HG02678 (cell line): ENCODE measurements at regions not wholly inside any gene's neighbourhood (a gene's known extent, or its start where the extent isn't known, plus 50 kb on each side); places are given as distances from the start of the nearest gene placed in this dataset.
"Not testable (repeated sequence)": the region's sequence is repeated elsewhere in the genome, so short reads cannot be mapped to it uniquely, and the experiment has no call there.

ENCODE experiments used
- ATAC-seq: cut with Tn5 transposase; IDR thresholded peaks from one replicate; pipeline ENCODE4 v1.9.1; 2021; ENCODE audit warnings: mild to moderate bottlenecking, moderate library complexity; ENCODE audit not compliant: unreplicated experiment

GRCh38 chr18:5024741-5025140 lies 172.3 kb downstream of the AKAIN1 start:
- no peak for ATAC-seq

GRCh38 chr18:5021558-5021957 lies 175.5 kb downstream of the AKAIN1 start:
- no peak for ATAC-seq

- no peak for ATAC-seq
Measured at GRCh38 chr18:5015213-5015612, 181.8 kb downstream of the AKAIN1 start.

- ATAC-seq: not testable (repeated sequence)
Measured at GRCh38 chr18:5004031-5004820, 192.8 kb downstream of the AKAIN1 start.

GRCh38 chr18:4994710-4995109 lies 202.3 kb downstream of the AKAIN1 start:
- no peak for ATAC-seq

- no peak for ATAC-seq
Measured at GRCh38 chr18:4987452-4988405, 209.3 kb downstream of the AKAIN1 start.

- ATAC-seq: no peak
Measured at GRCh38 chr18:4986677-4987076, 210.4 kb downstream of the AKAIN1 start.

- ATAC-seq: no peak
Measured at GRCh38 chr18:4986066-4986465, 211.0 kb downstream of the AKAIN1 start.

GRCh38 chr18:4961121-4961909 lies 235.7 kb downstream of the AKAIN1 start:
- ATAC-seq: no peak

- no peak for ATAC-seq
Measured at GRCh38 chr18:4960578-4960977, 236.5 kb downstream of the AKAIN1 start.

GRCh38 chr18:4931209-4931608 lies 265.8 kb downstream of the AKAIN1 start:
- ATAC-seq: no peak

GRCh38 chr18:4921548-4921947 lies 275.5 kb downstream of the AKAIN1 start:
- ATAC-seq: no peak

GRCh38 chr18:4917509-4917908 lies 279.5 kb downstream of the AKAIN1 start:
- not testable (repeated sequence) for ATAC-seq

GRCh38 chr18:4908328-4908727 lies 288.7 kb downstream of the AKAIN1 start:
- no peak for ATAC-seq

- ATAC-seq: no peak
Measured at GRCh38 chr18:4906856-4907255, 290.2 kb downstream of the AKAIN1 start.

GRCh38 chr18:4888251-4889040 lies 308.6 kb downstream of the AKAIN1 start:
- ATAC-seq: no peak

- ATAC-seq: no peak
Measured at GRCh38 chr18:4878480-4878879, 318.6 kb downstream of the AKAIN1 start.

GRCh38 chr18:4871197-4871596 lies 325.9 kb downstream of the AKAIN1 start:
- ATAC-seq: no peak

- ATAC-seq: no peak
Measured at GRCh38 chr18:4870177-4870773, 326.8 kb downstream of the AKAIN1 start.

GRCh38 chr18:4869155-4869554 lies 327.9 kb downstream of the AKAIN1 start:
- ATAC-seq: no peak
